Kidney (tissue), 13 donors: ENCODE measurements at regions not wholly inside any gene's neighbourhood (a gene's known extent, or its start where the extent isn't known, plus 50 kb on each side); places are given as distances from the start of the nearest gene placed in this dataset.

Experiments
- DNase-seq, 5 donors: peaks; one replicate each; pipeline ENCODE4 v3.0.0-alpha.2; 2013 to 2020
- FAIRE-seq: peaks from 2 replicates; lab custom pipeline; 2012; peaks lifted over from hg19 to GRCh38; lab: Jason Lieb, UNC
- H3K27ac ChIP-seq, 2 donors: one replicate each; pipeline ENCODE4 v1.7.0; 2013; ENCODE audit warnings: low read depth in 2 of 2, low read length in 2 of 2, inconsistent platforms in 1 of 2
- H3K27me3 ChIP-seq: one replicate; pipeline ENCODE4 v1.7.1; 2013; ENCODE audit warnings: low read length, inconsistent platforms; ENCODE audit not compliant: control insufficient read depth, insufficient read depth
- H3K36me3 ChIP-seq, 3 donors: one replicate each; pipeline versions ENCODE4 v1.7.0 to v1.7.1; 2013; ENCODE audit warnings: low read length in 3 of 3, control low read depth in 1 of 3, inconsistent platforms in 1 of 3; ENCODE audit not compliant: insufficient read depth in 3 of 3, control insufficient read depth in 2 of 3
- H3K4me1 ChIP-seq, 3 donors: one replicate each; pipeline versions ENCODE4 v1.7.0 to v1.7.1; 2013; ENCODE audit warnings: low read length in 3 of 3, inconsistent platforms in 1 of 3, low read depth in 1 of 3; ENCODE audit not compliant: control insufficient read depth in 2 of 3, insufficient read depth in 2 of 3
- H3K4me3 ChIP-seq, 3 donors: one replicate each; pipeline versions ENCODE4 v1.7.0 to v1.8.1; 2013; ENCODE audit warnings: low read length in 3 of 3, control low read depth in 1 of 3, inconsistent platforms in 1 of 3
- H3K9ac ChIP-seq, 3 donors: one replicate each; pipeline versions ENCODE4 v1.7.0 to v1.7.1; 2013; ENCODE audit warnings: low read length in 3 of 3, control low read depth in 1 of 3, inconsistent platforms in 1 of 3
- H3K9me3 ChIP-seq, 3 donors: one replicate each; pipeline versions ENCODE4 v1.7.0 to v1.7.1; 2013; ENCODE audit warnings: low read length in 3 of 3, control low read depth in 1 of 3, inconsistent platforms in 1 of 3; ENCODE audit not compliant: control insufficient read depth in 2 of 3, insufficient read depth in 1 of 3
- CTCF ChIP-seq: IDR thresholded peaks from 3 replicates; pipeline ENCODE4 v1.5.1; 2012; ENCODE audit warnings: mild to moderate bottlenecking, moderate library complexity, borderline replicate concordance; ENCODE audit not compliant: insufficient read depth; ENCODE audit errors: extremely low read depth
- intact Hi-C: fragments of 100-400 bp; cut with DNase I; formaldehyde crosslinking; loops from one replicate; pipeline ENCODE4 v1.11.1; 2022
- donor health status: control.
- donor health status: control.
- donor health status: control.
- donor health status: control.
- donor health status: control.
- donor health status: DM: yes; HTN: yes; CAD: no.
- donor health status: Normal renal cell carcinoma (clear cell type).

DNA sequence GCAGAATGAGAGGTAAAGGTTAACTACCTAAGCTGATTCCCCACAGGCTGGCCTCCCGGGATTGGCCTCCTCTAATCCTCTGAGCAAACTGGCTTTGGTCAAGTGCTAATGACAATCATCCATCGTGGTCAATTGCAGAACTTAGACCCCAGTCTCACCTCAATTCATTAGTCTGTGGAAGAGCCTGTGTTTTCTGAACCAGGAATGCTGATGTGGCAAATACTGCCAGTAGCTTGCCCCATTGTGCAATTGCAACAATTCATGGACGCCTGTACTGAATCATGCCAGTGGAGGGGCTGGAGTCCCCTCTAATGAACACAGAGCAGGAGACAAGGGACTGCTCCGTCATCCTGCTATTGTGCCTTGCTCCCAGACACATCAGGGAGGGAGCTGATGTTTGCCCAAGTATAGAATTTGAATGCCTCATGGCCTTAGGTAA is 1256.5 kb downstream of the EFNB2 start:
- intact Hi-C loops = no loop called here

GRCh38 chr13:105276571-105276970 is 1258.9 kb downstream of the EFNB2 start:
- DNase-seq = no peak
- Histone ChIP-seq H3K27ac (no peak overlapping the region), H3K27me3 (no peaks in the 10 kb centered on the region), H3K9me3 (no peaks in the 10 kb centered on the region), H3K36me3 (no peaks in the 10 kb centered on the region), H3K9ac (no peak overlapping the region), H3K4me3 (no peak overlapping the region), H3K4me1 (no peaks in the 10 kb centered on the region)
- no peak for TF ChIP-seq CTCF
- intact Hi-C loops = no loop called here
- no peak for FAIRE-seq

More for the DNA sequence above, 1256.5 kb downstream of the EFNB2 start:
- FAIRE-seq = no peak
- Histone ChIP-seq H3K27me3 (no peaks in the 10 kb centered on the region), H3K4me3 (no peak overlapping the region), H3K9ac (no peak overlapping the region), H3K9me3 (no peaks in the 10 kb centered on the region), H3K27ac (no peak overlapping the region), H3K4me1 (no peaks in the 10 kb centered on the region), H3K36me3 (no peaks in the 10 kb centered on the region)
- DNase-seq = peak in 3 of 5 donors; percentile 21 to 40 (median 31)
- TF ChIP-seq CTCF = no peak

GRCh38 chr13:105273665-105274222 is 1261.7 kb downstream of the EFNB2 start:
- H3K27me3 ChIP-seq = no peaks in the 10 kb centered on the region
- no peak overlapping the region for H3K9ac ChIP-seq
- no peak for TF ChIP-seq CTCF
- no peaks in the 10 kb centered on the region for H3K36me3 ChIP-seq
- FAIRE-seq (no peak), DNase-seq (peak in 1 of 5 donors; percentile 56)
- H3K4me1 ChIP-seq = no peaks in the 10 kb centered on the region
- H3K9me3 ChIP-seq = no peaks in the 10 kb centered on the region
- no peak overlapping the region for H3K4me3 ChIP-seq
- intact Hi-C loops = no loop called here
- no peak overlapping the region for H3K27ac ChIP-seq
